DOHH2 (cell line): ENCODE measurements at regions not wholly inside any gene's neighbourhood (a gene's known extent, or its start where the extent isn't known, plus 50 kb on each side); places are given as distances from the start of the nearest gene placed in this dataset.

Experiments used
- CTCF ChIP-seq: fragments of 200-600 bp; sonication (generic); IDR thresholded peaks from one replicate; pipeline ENCODE4 v1.5.1; 2014; ENCODE audit warnings: antibody characterized with exemption, mild to moderate bottlenecking, low read depth, low read length; ENCODE audit not compliant: poor library complexity, severe bottlenecking
- EZH2phosphoT487 ChIP-seq: fragments of 200-600 bp; sonication (generic); IDR thresholded peaks from 2 replicates; pipeline ENCODE4 v1.6.1; 2017; ENCODE audit warnings: borderline replicate concordance, mild to moderate bottlenecking, antibody characterized with exemption, low read length, moderate library complexity, mixed read lengths

- TF ChIP-seq CTCF: no peak
- no peak for TF ChIP-seq EZH2phosphoT487
These were observed 378.7 kb upstream of the ADGRB3 start for GRCh38 chr6:68256391-68256790.
